A549 (cell line): ENCODE measurements at regions not wholly inside any gene's neighbourhood (a gene's known extent, or its start where the extent isn't known, plus 50 kb on each side); places are given as distances from the start of the nearest gene placed in this dataset.

Source experiments
- ATAC-seq, 2 experiments: fragments of 200-7000 bp in 1 of 2; fragments of >200 bp in 1 of 2; cut with Nextera tagmentation in 1 of 2; cut with Tn5 transposase in 1 of 2; 3 replicates each; pipeline versions ENCODE4 v1.8.0 to v1.9.1; 2018 to 2020; ENCODE audit warnings: mild to moderate bottlenecking in 1 of 2, moderate library complexity in 1 of 2
- CTCF ChIA-PET: fragments of 300-600 bp; sonication (Branson Sonifier 250); formaldehyde crosslinking; extraction: SDS; loops from one replicate; lab custom pipeline; 2021; ENCODE audit warnings: antibody characterized with exemption, inconsistent platforms; lab: Yijun Ruan, JAX
- POLR2A ChIA-PET: fragments of 350-600 bp; formaldehyde crosslinking; extraction: SDS; loops from one replicate; lab custom pipeline; 2021; ENCODE audit warnings: antibody characterized with exemption, inconsistent platforms; lab: Yijun Ruan, JAX
- DNase-seq, 2 experiments: peaks; one replicate each; pipeline versions ENCODE4 v3.0.0 to v3.0.0-alpha.2; 2011 to 2016; ENCODE audit warnings: low read depth in 1 of 2, low spot score in 1 of 2
- FAIRE-seq: peaks from 2 replicates; lab custom pipeline; 2011; peaks lifted over from hg19 to GRCh38; lab: Jason Lieb, UNC
- H3K27ac ChIP-seq, 2 experiments: fragments of >200 bp; sonication (Bioruptor Twin); formaldehyde crosslinking; 3 replicates each; pipeline ENCODE4 v1.5.1; 2016 to 2017
- H3K4me1 ChIP-seq: fragments of >200 bp; sonication (Bioruptor Twin); formaldehyde crosslinking; 3 replicates; pipeline ENCODE4 v1.6.1; 2016
- H3K4me2 ChIP-seq: fragments of >200 bp; sonication (Bioruptor Twin); formaldehyde crosslinking; 3 replicates; pipeline ENCODE4 v1.6.1; 2016
- H3K4me3 ChIP-seq: fragments of >200 bp; sonication (Bioruptor Twin); formaldehyde crosslinking; 3 replicates; pipeline ENCODE4 v1.5.1; 2016
- H3K9me3 ChIP-seq: fragments of >200 bp; sonication (Bioruptor Twin); formaldehyde crosslinking; 3 replicates; pipeline ENCODE4 v1.6.1; 2016
- BCL3 ChIP-seq: fragments of >200 bp; sonication (Bioruptor Twin); formaldehyde crosslinking; IDR thresholded peaks from 3 replicates; pipeline ENCODE4 v1.6.1; 2016
- CEBPB ChIP-seq, 2 experiments: fragments of >200 bp in 1 of 2; sonication (Bioruptor Twin) in 1 of 2; formaldehyde crosslinking in 1 of 2; IDR thresholded peaks; 2 replicates each; pipeline ENCODE4 v1.6.1; 2012 to 2016
- EHMT2 ChIP-seq: fragments of 200-600 bp; sonication (generic); IDR thresholded peaks from 2 replicates; pipeline ENCODE4 v1.6.1; 2016; ENCODE audit warnings: antibody characterized with exemption, low read depth, mild to moderate bottlenecking, moderate library complexity
- ESRRA ChIP-seq: fragments of 150-350 bp; IDR thresholded peaks from 2 replicates; pipeline ENCODE4 v1.6.1; 2014; ENCODE audit warnings: mild to moderate bottlenecking, low read length, borderline replicate concordance
- FOXS1 ChIP-seq: fragments of 250-450 bp; sonication (Bioruptor Pico); IDR thresholded peaks from 2 replicates; pipeline ENCODE4 v1.5.0; 2020; ENCODE audit warnings: mild to moderate bottlenecking, moderate library complexity
- GATA3 ChIP-seq: IDR thresholded peaks from 2 replicates; pipeline ENCODE4 v1.6.1; 2012; ENCODE audit warnings: borderline replicate concordance
- HES2 ChIP-seq: fragments of >200 bp; sonication (Bioruptor Twin); formaldehyde crosslinking; IDR thresholded peaks from 2 replicates; pipeline ENCODE4 v1.6.1; 2016
- HOXA7 ChIP-seq: fragments of 250-450 bp; sonication (Bioruptor Pico); IDR thresholded peaks from 2 replicates; pipeline ENCODE4 v1.5.0; 2020; ENCODE audit warnings: mild to moderate bottlenecking, moderate library complexity
- JUNB ChIP-seq: fragments of >200 bp; sonication (Bioruptor Twin); formaldehyde crosslinking; IDR thresholded peaks from 2 replicates; pipeline ENCODE4 v1.6.1; 2016
- MAFK ChIP-seq: fragments of 450-650 bp; IDR thresholded peaks from 2 replicates; pipeline ENCODE4 v1.6.1; 2014; ENCODE audit not compliant: partially characterized antibody
- MAX ChIP-seq: IDR thresholded peaks from 2 replicates; pipeline ENCODE4 v1.6.1; 2012
- PHF8 ChIP-seq: fragments of 200-600 bp; sonication (generic); IDR thresholded peaks from 2 replicates; pipeline ENCODE4 v1.6.1; 2016; ENCODE audit warnings: low read depth, mild to moderate bottlenecking, antibody characterized with exemption, moderate library complexity, borderline replicate concordance
- POLR2A ChIP-seq: IDR thresholded peaks from 2 replicates; pipeline ENCODE4 v1.6.1; 2012; ENCODE audit warnings: mild to moderate bottlenecking, low read length
- POLR2AphosphoS2 ChIP-seq: conservative IDR thresholded peaks from 2 replicates; pipeline ENCODE4 v1.6.1; 2012; ENCODE audit warnings: low read length, improper control_type of control experiment, inconsistent platforms
- RAD21 ChIP-seq, 2 experiments: fragments of >200 bp in 1 of 2; sonication (Bioruptor Twin) in 1 of 2; formaldehyde crosslinking in 1 of 2; IDR thresholded peaks in 1 of 2; conservative IDR thresholded peaks in 1 of 2; 2 replicates in 1 of 2; 3 replicates in 1 of 2; pipeline ENCODE4 v1.6.1; 2012 to 2018; ENCODE audit warnings: inconsistent platforms in 1 of 2
- RARB ChIP-seq: fragments of 250-450 bp; sonication (Bioruptor Pico); IDR thresholded peaks from 2 replicates; pipeline ENCODE4 v1.8.0; 2021; ENCODE audit warnings: mild to moderate bottlenecking, moderate library complexity
- RCOR1 ChIP-seq: fragments of 150-350 bp; IDR thresholded peaks from 2 replicates; pipeline ENCODE4 v1.6.1; 2014; ENCODE audit warnings: antibody characterized with exemption, low read length, low read depth
- RFX5 ChIP-seq: fragments of 450-650 bp; IDR thresholded peaks from 2 replicates; pipeline ENCODE4 v1.7.1; 2014; ENCODE audit warnings: antibody characterized with exemption, mild to moderate bottlenecking, moderate library complexity
- TFCP2L1 ChIP-seq: fragments of 250-450 bp; sonication (Bioruptor Pico); IDR thresholded peaks from 2 replicates; pipeline ENCODE4 v1.5.0; 2021; ENCODE audit warnings: mild to moderate bottlenecking
- TP53 ChIP-seq: fragments of 250-450 bp; sonication (Bioruptor Pico); IDR thresholded peaks from 2 replicates; pipeline ENCODE4 v1.5.0; 2021; ENCODE audit warnings: mild to moderate bottlenecking, moderate library complexity
- USF2 ChIP-seq: fragments of 450-650 bp; IDR thresholded peaks from 2 replicates; pipeline ENCODE4 v1.6.1; 2014; ENCODE audit warnings: antibody characterized with exemption
- ZFP36 ChIP-seq: fragments of 450-650 bp; IDR thresholded peaks from 2 replicates; pipeline ENCODE4 v1.6.1; 2014; ENCODE audit warnings: borderline replicate concordance; ENCODE audit not compliant: partially characterized antibody
- ZSCAN20 ChIP-seq: fragments of 250-450 bp; sonication (Bioruptor Pico); IDR thresholded peaks from 2 replicates; pipeline ENCODE4 v1.8.0; 2022; ENCODE audit warnings: mild to moderate bottlenecking, moderate library complexity
- WGBS: methylation state at CpG from one replicate; pipeline ENCODE4 v1.1.6; 2017; ENCODE audit errors: missing lambda C conversion rate; 5-methylcytosine and 5-hydroxymethylcytosine counted together
- TF ChIP-seq, protein P1 (sequence below): fragments of 150-350 bp; IDR thresholded peaks from 2 replicates; pipeline ENCODE4 v1.6.1; 2014; ENCODE audit warnings: low read depth, mild to moderate bottlenecking, low read length

GRCh38 chr13:40215311-40215710 is 451.1 kb downstream of the FOXO1 start:
- ATAC-seq, result no peak
- DNase-seq, result no peak
- Histone ChIP-seq H3K27ac (no peak overlapping the region), H3K4me2 (no peak overlapping the region), H3K4me1 (no peaks in the 10 kb centered on the region), H3K9me3 (no peaks in the 10 kb centered on the region), H3K4me3 (no peak overlapping the region)
- CTCF ChIA-PET, result no interaction called here
- POLR2A ChIA-PET, result no interaction called here
- WGBS, result 81% methylated on average over 1 of the region's 1 CpG
- no peak for FAIRE-seq
- TF ChIP-seq POLR2A (no peak), RAD21 (conservative IDR thresholded peaks at IDR 0.05 in 1 of 2, IDR thresholded peaks at IDR 0.05 in 1 of 2) (no peak), PHF8 (no peak), RFX5 (no peak), ZFP36 (no peak), ZSCAN20 (CRISPR knock-in tag) (no peak), RARB (CRISPR knock-in tag) (no peak), BCL3 (no peak)
- TF ChIP-seq, protein P1, sequence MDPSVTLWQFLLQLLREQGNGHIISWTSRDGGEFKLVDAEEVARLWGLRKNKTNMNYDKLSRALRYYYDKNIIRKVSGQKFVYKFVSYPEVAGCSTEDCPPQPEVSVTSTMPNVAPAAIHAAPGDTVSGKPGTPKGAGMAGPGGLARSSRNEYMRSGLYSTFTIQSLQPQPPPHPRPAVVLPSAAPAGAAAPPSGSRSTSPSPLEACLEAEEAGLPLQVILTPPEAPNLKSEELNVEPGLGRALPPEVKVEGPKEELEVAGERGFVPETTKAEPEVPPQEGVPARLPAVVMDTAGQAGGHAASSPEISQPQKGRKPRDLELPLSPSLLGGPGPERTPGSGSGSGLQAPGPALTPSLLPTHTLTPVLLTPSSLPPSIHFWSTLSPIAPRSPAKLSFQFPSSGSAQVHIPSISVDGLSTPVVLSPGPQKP, result no peak
- TF ChIP-seq, all 56 proteins: peak for 0

GRCh38 chr13:40215747-40216146 is 450.7 kb downstream of the FOXO1 start:
- no peak overlapping the region for H3K4me2 ChIP-seq
- no peak overlapping the region for H3K4me3 ChIP-seq
- H3K27ac ChIP-seq, result no peak overlapping the region
- H3K4me1 ChIP-seq, result no peaks in the 10 kb centered on the region
- ChIA-PET POLR2A (no interaction called here), CTCF (no interaction called here)
- no peak for FAIRE-seq
- no peak for ATAC-seq
- DNase-seq, result no peak
- WGBS, result 57% methylated on average over 3 of the region's 3 CpGs
- no peaks in the 10 kb centered on the region for H3K9me3 ChIP-seq
- TF ChIP-seq EHMT2 (no peak), POLR2AphosphoS2 (no peak), JUNB (no peak), RAD21 (conservative IDR thresholded peaks at IDR 0.05 in 1 of 2, IDR thresholded peaks at IDR 0.05 in 1 of 2) (no peak), MAX (no peak), HES2 (no peak), FOXS1 (CRISPR knock-in tag) (no peak)

DNA sequence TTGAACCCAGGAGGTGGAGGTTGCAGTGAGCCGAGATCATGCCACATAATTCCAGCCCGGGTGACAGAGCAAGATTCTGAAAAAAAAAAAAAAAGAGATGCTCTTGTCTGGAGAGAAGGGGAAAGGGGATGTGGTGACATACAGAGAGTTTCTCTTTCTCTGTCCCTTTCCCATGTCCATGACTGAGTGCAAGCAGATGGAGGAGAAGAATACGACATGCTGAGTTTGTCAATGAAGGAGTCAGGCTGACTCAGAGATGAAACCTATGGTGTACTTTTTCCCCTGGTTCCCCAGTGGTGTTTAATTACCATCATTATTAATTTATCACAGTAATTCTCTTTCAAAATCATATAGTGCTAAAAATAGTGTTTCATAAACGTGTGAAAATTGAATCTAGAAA is 448.8 kb downstream of the FOXO1 start:
- no peak for TF ChIP-seq PHF8
- TF ChIP-seq MAFK, result no peak
- no peak for TF ChIP-seq RCOR1
- no peak for TF ChIP-seq USF2
- TF ChIP-seq HOXA7 (CRISPR knock-in tag), result no peak
- TF ChIP-seq TFCP2L1 (CRISPR knock-in tag), result no peak
- no peak for TF ChIP-seq ESRRA
- TF ChIP-seq FOXS1 (CRISPR knock-in tag), result no peak
- no peak for TF ChIP-seq CEBPB (IDR thresholded peaks at IDR 0.05)
- TF ChIP-seq GATA3, result no peak
- no peak for TF ChIP-seq EHMT2
- TF ChIP-seq TP53, result no peak
- Histone ChIP-seq H3K9me3 (no peaks in the 10 kb centered on the region), H3K4me1 (no peaks in the 10 kb centered on the region), H3K4me3 (no peak overlapping the region), H3K27ac (no peak overlapping the region), H3K4me2 (no peak overlapping the region)
- 39% methylated on average over 4 of the region's 4 CpGs for WGBS
- FAIRE-seq, result no peak
- DNase-seq, result no peak
- no peak for ATAC-seq
- CTCF ChIA-PET, result no interaction called here
- POLR2A ChIA-PET, result no interaction called here
